ENCODE measurements at regions not wholly inside any gene's neighbourhood (a gene's known extent, or its start where the extent isn't known, plus 50 kb on each side); places are given as distances from the start of the nearest gene placed in this dataset.
"Not testable (repeated sequence)": the region's sequence is repeated elsewhere in the genome, so short reads cannot be mapped to it uniquely, and the experiment has no call there.

DNA sequence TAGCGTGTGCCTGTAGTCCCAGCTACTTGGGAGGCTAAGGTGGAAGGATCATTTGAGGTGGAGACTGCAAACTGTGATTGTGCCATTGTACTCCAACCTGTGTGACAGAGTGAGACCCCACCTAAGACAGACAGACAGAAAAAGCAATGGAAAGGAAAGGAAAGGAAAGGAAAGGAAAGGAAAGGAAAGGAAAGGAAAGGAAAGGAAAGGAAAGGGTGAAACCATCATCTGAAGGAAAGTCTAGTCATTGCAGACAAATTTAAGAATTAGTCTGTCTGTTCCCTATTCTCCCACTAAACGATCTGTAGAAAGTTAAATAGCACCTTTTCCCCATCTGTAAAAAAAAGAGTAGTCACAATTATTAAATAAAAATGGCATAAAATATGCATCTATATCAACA is 91.1 kb upstream of the SKAP2 start:
- DNase-seq: no peak

DNA sequence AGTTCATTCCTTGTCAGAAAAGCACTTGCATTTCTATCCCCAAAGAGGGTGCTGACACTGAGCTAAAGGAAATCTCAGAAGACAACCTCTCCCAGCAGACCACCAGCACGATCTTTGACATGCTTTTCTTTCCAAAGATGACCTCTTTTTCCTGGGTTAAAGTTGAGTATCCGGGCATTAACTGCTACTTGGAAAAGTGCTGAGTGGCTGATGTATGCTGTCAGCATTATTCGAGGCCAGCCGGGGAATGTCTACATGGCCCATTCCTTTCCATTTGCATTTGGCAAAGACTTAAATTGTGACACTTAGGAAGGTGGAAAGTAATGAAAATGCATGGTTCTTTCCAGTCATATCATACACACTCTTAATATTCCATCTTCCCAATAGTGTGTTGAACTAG is 90.6 kb upstream of the SKAP2 start:
- DNase-seq: no peak

DNA sequence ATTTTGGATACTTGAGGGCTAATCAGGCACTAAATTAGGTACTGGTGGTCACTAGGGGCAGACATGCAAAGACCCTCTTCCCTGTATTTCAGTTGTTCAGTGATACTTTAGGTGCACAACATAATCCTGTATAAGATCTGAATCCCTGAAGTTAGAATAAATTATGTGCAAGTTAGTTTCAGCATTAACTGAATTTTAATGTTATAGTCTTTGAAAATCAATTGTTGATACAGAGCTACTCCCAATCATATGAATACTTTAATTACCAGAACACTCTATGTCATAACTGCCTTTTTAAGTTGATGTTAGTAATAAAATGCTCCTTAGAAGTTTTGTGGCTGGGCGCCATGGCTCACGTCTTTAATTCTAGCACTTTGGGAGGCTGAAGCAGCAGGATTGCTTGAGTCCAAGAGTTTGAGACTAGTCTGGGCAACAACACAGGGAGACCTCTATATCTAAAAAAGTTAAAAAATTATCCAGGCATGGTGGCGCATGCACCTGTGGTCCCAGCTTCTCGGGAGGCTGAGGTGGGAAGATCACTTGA is 87.1 kb upstream of the SKAP2 start:
- no peak for DNase-seq

DNA sequence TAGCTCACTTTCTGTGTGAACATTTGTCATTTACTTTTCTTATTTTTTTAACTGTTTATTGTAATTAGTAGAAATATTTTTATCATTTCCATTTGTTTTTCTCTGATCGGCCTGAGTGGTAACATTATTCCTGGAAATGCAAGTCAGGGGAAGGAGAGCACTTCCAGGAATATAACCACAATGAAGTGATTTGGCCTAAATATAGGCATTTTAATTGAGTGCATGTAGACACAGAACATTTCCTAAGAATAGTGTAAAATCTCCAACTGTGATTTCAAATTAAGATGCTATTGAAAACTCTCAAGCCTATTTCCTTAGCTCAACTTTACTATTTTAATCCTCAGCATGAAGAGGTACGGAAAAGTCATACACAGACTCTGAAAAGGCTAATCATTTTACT is 86.5 kb upstream of the SKAP2 start:
- no peak for DNase-seq

DNA sequence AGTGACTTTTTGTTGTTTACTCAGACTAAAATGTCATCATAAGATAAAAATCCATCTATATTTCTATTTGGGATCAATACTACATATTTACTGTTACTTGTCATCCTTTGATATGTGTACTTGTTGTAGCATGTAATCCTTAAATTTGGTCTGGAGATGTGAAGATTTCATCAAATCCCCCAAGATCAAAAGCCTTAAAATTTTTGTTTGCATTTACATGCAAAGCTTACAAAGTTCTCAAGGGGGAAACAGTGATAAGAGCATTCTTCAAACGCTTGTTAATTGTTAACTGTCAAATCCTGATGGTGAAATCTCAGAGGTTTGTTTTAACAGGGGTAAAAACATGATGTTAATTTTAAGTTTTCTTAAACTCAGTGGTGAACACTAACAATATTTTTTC is 84.9 kb upstream of the SKAP2 start:
- DNase-seq: no peak

DNA sequence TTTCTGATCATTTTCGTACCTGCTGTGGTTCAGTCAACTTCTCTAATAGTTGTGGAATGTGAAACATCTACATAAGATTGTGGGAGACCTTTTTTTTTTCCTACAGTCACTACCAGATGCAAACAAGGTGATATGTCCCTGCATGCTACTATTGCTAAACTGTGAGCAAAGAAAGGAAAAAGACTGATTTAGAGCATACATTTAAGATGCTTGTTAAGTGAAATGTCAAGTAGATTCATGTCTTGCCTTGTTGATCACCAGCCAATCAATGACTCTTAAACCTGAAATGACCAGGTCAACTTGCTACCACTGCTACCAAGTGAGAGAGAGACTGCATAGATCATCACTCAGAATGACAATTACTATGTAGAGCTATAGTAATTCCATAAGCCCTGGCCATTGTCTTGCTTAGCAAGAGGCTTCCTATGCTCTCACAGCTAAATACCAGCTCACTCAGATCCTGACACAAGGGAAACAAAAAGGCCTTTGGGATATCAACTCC is 84.3 kb upstream of the SKAP2 start:
- no peak for DNase-seq

DNA sequence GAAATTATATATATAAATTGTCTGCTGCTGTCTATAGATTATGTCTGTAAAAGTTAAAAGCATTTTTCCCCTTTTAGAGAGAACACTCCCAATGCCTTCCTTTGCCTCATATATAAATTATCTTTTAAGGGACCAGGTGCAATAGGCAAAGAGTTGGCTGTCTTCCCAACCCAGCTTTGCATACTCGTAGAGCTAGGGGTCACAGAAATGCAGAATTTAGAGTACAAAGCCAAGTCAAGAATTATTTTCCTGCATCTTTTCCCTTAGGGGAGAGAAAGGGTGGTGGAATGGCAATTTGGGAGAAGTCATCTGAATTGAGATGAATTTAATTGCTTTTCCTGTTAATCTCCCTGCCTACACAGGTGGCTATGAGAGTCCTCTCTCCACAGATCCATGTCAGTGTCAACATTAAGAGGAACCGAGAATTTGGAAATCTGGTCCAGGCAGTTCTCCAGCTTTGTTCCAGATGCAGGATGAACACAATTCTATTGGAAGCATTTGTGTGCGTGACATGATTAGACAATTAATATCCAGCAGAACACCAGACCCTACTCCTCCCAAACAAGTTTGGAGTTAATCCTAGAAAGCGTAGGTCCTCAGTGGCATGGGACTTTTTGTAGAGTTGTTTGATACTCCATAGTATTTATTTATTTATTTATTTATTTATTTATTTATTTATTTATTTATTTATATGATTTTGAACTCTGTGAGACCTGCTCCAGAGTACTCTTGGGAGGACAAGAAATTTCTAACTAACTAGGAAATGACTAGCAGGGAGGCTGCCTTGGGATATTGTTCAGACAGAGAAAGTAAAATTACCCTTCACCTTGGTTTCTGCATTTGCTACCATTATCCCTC is 80.3 kb upstream of the SKAP2 start:
- no peak for DNase-seq

DNA sequence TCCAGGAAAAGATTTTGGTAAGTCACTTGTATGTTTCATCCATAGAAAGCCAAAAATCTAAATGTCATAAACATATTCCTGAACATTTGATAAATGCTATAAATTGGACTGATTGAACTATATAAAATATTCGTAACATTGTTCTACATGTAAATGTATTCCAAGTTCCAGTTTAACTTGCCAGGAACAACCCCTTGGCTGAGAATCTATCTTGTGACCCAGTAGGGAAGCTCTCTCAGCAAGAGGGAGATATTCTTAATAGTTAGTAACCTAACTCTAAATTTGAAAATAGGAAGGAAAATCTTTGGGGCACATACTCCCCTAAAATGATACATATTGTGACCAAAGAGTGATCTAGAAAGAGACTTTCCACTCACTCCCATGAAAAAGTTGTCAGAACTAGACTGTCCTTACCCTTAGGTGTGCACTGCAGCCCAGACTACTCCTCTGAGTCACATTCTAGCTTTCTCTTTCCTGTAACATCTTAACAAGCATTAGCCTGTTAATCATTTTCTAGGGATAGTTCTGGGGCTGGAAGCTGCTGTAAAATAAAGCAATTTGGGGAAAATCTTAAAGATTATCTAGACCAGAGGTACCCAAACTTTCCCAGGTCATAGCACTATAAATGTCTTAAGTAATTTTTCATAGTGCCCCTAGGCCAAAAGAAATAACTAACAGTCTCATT is 73.7 kb upstream of the SKAP2 start:
- no peak for DNase-seq

DNA sequence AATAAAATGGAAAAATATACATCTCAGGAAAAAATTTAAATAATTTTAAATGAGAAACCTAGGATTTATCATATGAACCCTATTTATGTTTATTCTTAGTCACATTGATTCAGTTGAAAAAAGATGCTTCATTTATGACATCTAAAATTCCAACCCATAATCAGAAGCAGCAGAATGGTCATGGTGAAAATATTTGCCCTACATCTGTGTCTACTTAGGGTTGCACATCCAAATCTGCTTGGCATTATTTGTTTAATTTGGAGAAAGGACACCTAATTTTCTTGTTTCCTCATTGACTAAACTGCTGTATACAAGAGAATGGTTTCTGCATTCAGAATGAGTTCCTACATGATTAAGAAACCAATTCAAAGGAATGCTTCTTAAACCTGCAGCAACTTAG is 72.9 kb upstream of the SKAP2 start:
- DNase-seq: no peak

DNA sequence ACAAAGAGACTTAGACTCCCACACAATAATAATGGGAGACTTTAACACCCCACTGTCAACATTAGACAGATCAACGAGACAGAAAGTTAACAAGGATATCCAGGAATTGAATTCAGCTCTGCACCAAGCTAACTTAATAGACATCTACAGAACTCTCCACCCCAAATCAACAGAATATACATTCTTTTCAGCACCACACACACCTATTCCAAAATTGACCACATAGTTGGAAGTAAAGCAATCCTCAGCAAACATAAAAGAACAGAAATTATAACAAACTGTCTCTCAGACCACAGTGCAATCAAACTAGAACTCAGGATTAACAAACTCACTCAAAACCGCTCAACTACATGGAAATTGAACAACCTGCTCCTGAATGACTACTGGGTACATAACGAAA is 68.2 kb upstream of the SKAP2 start:
- not testable (repeated sequence) for DNase-seq

DNA sequence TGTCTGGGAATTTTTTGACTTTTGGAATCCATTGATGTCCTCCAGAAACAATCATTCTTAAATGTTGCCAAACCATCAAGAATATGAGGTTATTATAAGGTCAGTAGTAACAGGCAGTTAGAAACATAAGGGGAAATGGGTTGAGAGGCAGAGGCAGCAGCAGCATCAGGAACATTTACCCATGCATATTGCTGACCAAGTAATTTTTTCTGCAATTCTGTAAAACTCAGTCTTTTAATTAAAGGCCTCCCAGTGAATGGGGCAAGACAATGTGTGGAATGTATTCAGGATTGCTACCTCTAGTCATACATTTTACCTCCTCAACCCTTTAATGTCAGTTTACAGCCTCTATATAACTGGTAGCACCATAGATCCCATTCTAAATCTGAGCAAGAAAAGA is 66.5 kb upstream of the SKAP2 start:
- no peak for DNase-seq

DNA sequence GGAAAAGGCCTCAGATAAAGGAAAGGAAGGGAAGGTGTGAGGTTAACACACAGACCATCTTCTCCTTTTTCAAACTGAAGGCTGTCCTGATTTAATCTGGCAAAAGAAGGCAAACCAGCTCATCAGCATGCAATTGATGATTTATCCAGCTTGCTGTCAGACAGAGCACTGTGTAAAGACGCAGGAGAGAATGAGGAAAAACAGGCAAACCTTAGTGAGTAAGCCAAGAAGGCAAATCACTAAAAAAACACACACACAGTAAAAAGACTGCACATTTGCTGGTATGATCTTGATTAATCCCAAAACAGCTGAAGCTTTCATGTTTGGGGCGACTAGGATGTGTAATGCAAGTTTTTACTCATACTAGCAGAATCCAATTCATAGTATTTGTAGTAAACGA is 65.8 kb upstream of the SKAP2 start:
- peak; percentile 23 for DNase-seq

DNA sequence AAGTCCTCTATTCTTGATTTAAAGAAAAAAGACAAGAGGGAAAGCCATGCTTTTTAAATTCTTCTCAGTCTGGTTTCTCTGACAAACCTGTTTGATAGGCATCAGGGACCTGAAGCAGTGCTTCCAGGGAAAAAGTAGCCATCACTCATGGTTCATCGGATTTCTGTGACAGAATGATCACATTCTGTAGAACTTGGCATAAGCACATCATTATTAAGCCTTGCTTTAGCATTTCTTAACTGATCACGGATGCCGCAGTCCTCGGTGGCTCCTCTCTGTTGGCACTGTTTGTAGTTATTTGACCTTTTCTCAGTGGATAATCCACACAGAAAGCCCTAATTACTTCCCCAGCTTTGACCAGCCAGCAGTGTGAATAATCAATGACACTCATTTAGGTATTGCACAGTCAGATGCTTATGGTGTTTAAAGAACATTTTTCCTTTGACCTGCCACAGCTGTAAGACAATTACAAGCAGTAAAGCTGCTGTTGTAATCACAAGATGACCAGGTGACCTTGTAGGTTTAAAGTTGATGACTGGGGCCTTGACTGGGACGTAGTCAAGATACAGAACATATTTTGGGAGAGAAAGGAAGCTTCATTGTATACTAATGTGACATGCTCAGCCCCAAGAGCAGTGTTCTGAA is 64.4 kb upstream of the SKAP2 start:
- no peak for DNase-seq

DNA sequence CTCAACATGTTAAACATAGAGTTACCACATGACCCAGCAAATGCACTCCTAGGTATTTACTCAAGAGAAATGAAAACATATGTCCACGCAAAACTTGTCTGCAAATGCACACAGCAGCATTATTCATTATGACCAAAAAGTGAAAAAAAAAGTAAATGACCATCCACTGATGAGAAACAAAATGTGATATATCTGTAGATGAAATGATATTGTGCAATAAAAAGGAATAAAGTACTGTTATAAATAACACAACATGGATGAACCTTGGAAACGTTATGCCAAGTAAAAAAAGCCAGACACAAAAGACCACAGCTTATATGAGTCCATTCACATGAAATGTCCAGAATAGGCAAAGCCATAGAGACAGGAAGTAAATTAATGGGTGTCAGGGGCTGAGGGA is 61.4 kb upstream of the SKAP2 start:
- no peak for DNase-seq

DNA sequence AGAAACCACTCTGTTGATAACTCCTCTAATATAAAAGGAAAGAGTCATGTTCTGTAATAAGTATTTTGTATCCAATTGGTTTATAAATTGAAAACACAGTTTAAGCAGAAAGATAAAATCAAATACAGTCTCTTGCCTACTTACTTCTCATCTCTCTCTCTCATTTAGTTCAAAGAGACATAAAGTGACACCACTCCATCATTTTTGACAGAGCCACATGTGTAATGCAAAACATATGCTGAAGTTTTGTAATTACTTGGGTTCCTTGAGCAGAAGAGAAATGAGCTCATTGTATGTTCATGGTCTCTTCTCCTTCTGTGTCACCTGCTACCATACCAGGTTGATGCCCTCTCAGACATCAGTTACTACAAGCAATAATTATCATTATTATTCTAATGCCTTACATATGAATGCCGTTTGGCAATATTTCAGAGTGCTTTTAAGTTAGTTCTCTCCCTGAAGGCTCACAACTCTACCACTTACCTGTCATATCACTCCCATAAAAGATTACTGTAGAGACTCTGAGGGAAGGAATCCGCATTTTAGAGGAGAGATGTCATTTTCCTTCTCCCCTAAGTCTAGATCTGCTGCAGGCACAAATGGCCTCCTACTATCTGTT is 59.9 kb upstream of the SKAP2 start:
- no peak for DNase-seq

DNA sequence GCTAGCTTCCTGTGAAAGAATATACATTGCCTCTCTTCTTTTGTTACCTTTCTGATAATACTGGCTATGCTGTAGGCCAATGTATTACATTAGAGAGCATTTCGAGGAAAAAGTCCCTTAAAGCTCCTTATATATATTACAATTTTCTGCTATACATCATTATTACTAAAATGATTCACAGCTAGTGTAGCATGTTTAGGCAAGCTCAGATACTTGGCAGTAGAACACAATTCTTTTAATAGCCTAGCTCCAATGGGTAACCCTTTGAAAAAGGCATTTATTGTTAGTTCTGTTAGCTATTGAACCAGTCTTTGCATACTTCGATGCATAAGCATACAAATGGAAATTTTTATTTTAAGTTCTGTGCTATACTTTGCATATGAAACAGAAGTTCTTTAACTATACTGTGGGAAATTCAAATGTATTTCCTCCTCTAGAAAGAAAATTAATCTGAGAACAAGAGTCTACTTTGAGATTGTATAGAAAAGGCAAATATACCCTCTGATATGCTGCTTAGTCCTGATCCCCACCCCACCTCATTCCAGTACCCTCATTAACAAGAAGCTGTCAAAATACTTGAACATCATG is 55.6 kb upstream of the SKAP2 start:
- no peak for DNase-seq

DNA sequence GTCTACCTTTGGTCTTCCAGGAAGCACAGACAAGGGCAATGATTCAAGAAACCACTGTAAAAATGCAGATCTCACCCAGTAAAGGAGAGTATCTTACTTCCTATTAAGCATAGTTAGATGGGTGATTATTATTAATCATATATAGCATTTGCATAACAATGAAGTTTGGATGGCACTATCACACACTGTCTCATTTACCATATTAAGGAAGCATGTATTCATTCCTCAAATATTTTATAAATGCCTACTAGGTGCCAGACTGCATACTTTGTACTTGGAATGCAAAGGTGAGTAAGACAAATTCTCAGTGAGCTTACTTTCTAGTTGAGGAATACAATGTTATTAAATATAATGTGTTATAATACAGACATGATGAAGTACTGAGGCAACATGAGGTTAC is 53.9 kb upstream of the SKAP2 start:
- DNase-seq: no peak

DNA sequence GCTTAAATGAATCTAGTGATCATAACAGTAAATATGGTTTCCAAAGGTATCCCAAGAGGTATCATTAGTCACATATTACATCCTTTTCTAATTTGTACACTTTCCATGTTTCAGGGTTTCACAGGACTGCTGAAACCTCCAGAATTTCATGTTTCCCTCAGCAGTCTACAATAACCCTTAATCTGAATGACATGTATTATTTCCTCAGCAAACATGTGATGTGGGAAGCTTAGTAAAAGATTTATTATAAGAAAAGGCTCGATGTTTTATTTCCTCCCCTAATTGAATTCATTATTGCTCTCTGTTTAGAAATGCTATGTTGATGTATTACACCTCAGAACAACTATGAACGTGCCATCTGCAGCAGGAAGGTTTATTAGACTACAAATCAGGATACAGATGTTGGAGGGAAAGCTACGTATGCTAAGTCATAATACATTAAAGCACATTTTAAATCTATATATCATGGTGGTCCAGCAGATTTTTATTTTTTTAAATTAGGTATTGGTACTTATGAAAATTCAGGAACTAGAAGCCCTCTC is 52.5 kb upstream of the SKAP2 start:
- no peak for DNase-seq

DNA sequence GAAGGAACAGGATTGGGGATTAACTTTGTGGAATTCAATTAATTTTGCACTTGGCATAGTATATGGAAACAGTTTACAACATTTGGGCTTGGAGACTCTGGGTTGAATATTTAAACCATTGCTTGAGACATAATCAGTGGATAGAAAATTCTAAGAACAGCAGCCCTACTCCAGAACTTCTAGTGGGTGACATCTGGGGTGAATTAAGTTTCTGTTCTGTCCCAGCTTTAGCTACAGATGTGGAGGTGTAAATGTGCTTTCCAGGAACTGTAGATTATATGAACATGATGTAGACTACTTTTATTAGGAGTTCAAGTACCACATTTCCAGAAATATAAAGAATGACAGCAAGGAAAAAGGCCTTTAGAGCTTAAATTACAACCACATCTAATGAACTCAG is 51.9 kb upstream of the SKAP2 start:
- peak; percentile 35 for DNase-seq

Data from hindlimb muscle (tissue), 1 donor.